ENCODE measurements at regions not wholly inside any gene's neighbourhood (a gene's known extent, or its start where the extent isn't known, plus 50 kb on each side); places are given as distances from the start of the nearest gene placed in this dataset.

GRCh38 chr11:87970762-87971161 lies 204.5 kb downstream of the RAB38 start:
- H3K9me3 ChIP-seq: no peaks in the 10 kb centered on the region
- H3K27ac ChIP-seq: no peak overlapping the region
- H3K27me3 ChIP-seq: no peaks in the 10 kb centered on the region
- no peak overlapping the region for H3K4me3 ChIP-seq (ENCODE audit: low read depth in 1 of 2, low read length in 1 of 2)
- TF ChIP-seq, protein P1, sequence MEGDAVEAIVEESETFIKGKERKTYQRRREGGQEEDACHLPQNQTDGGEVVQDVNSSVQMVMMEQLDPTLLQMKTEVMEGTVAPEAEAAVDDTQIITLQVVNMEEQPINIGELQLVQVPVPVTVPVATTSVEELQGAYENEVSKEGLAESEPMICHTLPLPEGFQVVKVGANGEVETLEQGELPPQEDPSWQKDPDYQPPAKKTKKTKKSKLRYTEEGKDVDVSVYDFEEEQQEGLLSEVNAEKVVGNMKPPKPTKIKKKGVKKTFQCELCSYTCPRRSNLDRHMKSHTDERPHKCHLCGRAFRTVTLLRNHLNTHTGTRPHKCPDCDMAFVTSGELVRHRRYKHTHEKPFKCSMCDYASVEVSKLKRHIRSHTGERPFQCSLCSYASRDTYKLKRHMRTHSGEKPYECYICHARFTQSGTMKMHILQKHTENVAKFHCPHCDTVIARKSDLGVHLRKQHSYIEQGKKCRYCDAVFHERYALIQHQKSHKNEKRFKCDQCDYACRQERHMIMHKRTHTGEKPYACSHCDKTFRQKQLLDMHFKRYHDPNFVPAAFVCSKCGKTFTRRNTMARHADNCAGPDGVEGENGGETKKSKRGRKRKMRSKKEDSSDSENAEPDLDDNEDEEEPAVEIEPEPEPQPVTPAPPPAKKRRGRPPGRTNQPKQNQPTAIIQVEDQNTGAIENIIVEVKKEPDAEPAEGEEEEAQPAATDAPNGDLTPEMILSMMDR (IDR thresholded peaks at IDR 0.05): no peak
- no peaks in the 10 kb centered on the region for H3K36me3 ChIP-seq
- no peaks in the 10 kb centered on the region for H3K4me1 ChIP-seq (ENCODE audit: control insufficient read depth in 1 of 2, insufficient read depth in 1 of 2, low read depth in 1 of 2, low read length in 1 of 2)

GRCh38 chr11:87967459-87967858 lies 207.8 kb downstream of the RAB38 start:
- Histone ChIP-seq H3K27me3 (no peaks in the 10 kb centered on the region), H3K9me3 (no peaks in the 10 kb centered on the region), H3K4me1 (ENCODE audit: control insufficient read depth in 1 of 2, insufficient read depth in 1 of 2, low read depth in 1 of 2, low read length in 1 of 2) (no peaks in the 10 kb centered on the region), H3K4me3 (ENCODE audit: low read depth in 1 of 2, low read length in 1 of 2) (no peak overlapping the region), H3K36me3 (no peaks in the 10 kb centered on the region), H3K27ac (no peak overlapping the region)
- TF ChIP-seq, protein P1 (IDR thresholded peaks at IDR 0.05): no peak

DNA sequence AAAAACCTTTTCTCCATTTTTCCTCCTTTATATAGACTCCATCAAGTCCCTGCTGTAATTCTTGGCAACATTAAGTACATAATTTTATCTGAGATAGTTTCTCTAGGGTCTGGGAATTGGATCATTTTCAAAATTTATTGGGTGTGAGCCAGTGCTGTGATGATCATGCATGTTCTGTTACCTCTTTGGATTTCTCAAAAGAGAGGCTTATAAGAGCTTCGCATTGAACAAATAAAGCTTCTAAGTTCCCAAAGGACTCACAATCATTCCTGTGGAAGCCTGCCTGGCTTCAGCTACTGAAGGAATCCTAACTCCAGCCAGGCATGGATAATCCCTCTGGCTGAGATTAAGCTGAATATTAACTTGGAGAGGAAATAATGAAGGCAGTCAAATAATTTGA lies 208.5 kb downstream of the RAB38 start:
- H3K4me3 ChIP-seq (ENCODE audit: low read depth in 1 of 2, low read length in 1 of 2): no peak overlapping the region
- TF ChIP-seq, protein P1 (IDR thresholded peaks at IDR 0.05): no peak
- H3K27ac ChIP-seq: no peak overlapping the region
- H3K36me3 ChIP-seq: no peaks in the 10 kb centered on the region
- H3K9me3 ChIP-seq: no peaks in the 10 kb centered on the region
- no peaks in the 10 kb centered on the region for H3K27me3 ChIP-seq
- no peaks in the 10 kb centered on the region for H3K4me1 ChIP-seq (ENCODE audit: control insufficient read depth in 1 of 2, insufficient read depth in 1 of 2, low read depth in 1 of 2, low read length in 1 of 2)

DNA sequence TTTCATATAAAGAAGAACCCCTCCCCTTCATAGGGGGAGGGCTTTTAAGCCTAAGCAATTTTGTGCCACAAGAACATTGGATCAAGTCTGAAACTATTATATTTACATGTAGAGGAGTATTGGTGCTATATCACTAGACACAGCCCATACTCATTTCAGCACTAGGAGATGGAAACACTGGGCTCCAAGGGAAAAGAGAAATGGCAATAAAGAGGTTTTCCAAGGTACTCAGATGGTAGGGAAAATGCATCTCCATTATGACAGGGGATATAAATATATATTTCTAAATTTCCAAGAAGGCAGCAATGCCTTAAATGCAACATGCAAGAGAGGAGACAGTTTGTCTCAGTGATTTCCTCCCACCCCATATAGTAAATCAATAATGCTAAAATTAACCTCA lies 209.0 kb downstream of the RAB38 start:
- H3K27ac ChIP-seq: no peak overlapping the region
- TF ChIP-seq, protein P1 (IDR thresholded peaks at IDR 0.05): no peak
- no peaks in the 10 kb centered on the region for H3K27me3 ChIP-seq
- H3K4me3 ChIP-seq (ENCODE audit: low read depth in 1 of 2, low read length in 1 of 2): no peak overlapping the region
- H3K4me1 ChIP-seq (ENCODE audit: control insufficient read depth in 1 of 2, insufficient read depth in 1 of 2, low read depth in 1 of 2, low read length in 1 of 2): no peaks in the 10 kb centered on the region
- no peaks in the 10 kb centered on the region for H3K36me3 ChIP-seq
- no peaks in the 10 kb centered on the region for H3K9me3 ChIP-seq

DNA sequence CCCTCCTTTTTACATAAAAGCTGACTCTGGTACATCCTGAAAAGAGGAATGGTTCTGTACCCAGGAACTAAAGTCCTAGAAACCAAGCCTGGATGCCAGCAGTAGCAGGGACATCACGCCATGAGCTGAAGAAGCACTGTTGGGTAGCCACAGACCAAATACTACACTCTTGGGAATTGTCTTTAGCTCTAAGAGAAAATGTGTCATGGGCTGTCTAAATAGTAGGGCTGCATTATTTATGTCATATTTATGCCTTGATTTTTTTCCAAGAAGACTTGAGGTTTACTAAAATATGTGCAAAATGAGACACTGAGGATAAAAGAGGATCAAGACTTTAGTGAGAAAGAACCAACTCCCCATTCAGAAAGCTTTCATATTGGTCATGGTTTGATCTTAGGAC lies 213.6 kb downstream of the RAB38 start:
- no peak overlapping the region for H3K27ac ChIP-seq
- H3K9me3 ChIP-seq: no peaks in the 10 kb centered on the region
- no peaks in the 10 kb centered on the region for H3K36me3 ChIP-seq
- H3K4me1 ChIP-seq (ENCODE audit: control insufficient read depth in 1 of 2, insufficient read depth in 1 of 2, low read depth in 1 of 2, low read length in 1 of 2): no peaks in the 10 kb centered on the region
- TF ChIP-seq, protein P1 (IDR thresholded peaks at IDR 0.05): no peak
- H3K27me3 ChIP-seq: no peaks in the 10 kb centered on the region
- no peak overlapping the region for H3K4me3 ChIP-seq (ENCODE audit: low read depth in 1 of 2, low read length in 1 of 2)

DNA sequence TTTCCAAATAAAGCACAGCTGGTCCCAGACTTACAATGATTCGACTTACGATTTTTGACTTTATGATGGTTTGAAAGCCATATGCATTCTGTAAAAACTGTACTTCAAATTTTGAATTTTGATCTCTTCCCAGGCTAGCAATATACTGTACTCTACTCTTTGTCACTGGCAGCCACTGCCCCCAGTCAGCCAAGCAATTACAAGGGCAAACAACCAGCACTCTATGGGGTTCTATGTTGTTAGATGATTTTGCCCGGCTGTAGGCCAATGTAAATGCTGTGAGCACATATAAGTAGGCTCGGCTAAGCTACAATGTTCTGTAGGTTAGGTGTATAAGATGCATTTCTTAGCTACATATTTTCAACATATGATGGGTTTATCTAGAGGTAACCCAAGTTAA lies 217.3 kb downstream of the RAB38 start:
- TF ChIP-seq, protein P1 (IDR thresholded peaks at IDR 0.05): no peak
- H3K9me3 ChIP-seq: no peaks in the 10 kb centered on the region

More for the DNA sequence above, 217.3 kb downstream of the RAB38 start:
- H3K27ac ChIP-seq: no peak overlapping the region
- H3K4me1 ChIP-seq (ENCODE audit: control insufficient read depth in 1 of 2, insufficient read depth in 1 of 2, low read depth in 1 of 2, low read length in 1 of 2): no peaks in the 10 kb centered on the region
- no peaks in the 10 kb centered on the region for H3K27me3 ChIP-seq
- no peaks in the 10 kb centered on the region for H3K36me3 ChIP-seq
- no peak overlapping the region for H3K4me3 ChIP-seq (ENCODE audit: low read depth in 1 of 2, low read length in 1 of 2)

Data from neutrophil (primary cell).